ENCODE measurements at regions not wholly inside any gene's neighbourhood (a gene's known extent, or its start where the extent isn't known, plus 50 kb on each side); places are given as distances from the start of the nearest gene placed in this dataset.

DNA sequence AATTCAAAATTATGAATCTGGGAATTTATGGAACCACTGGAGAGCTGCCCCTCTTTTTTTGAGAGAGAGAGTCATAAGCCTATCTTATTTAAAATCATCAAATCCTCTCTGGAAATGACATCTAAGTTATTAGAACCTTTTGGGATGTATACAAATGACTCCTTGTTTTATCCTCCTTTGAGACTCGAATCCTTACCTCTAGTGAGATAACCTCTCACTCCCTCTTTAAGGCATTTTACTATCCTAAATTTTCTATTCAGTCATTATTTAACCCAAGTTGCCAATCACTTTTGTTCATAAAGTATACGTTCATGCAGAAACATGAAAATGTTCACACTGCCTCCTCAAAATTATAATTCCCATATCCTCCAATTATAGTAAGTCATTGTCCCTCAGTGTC is 313.6 kb upstream of the C1orf87 start:
- TF ChIP-seq, protein P1, sequence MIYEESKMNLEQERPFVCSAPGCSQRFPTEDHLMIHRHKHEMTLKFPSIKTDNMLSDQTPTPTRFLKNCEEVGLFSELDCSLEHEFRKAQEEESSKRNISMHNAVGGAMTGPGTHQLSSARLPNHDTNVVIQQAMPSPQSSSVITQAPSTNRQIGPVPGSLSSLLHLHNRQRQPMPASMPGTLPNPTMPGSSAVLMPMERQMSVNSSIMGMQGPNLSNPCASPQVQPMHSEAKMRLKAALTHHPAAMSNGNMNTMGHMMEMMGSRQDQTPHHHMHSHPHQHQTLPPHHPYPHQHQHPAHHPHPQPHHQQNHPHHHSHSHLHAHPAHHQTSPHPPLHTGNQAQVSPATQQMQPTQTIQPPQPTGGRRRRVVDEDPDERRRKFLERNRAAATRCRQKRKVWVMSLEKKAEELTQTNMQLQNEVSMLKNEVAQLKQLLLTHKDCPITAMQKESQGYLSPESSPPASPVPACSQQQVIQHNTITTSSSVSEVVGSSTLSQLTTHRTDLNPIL (CRISPR knock-in tag; IDR thresholded peaks at IDR 0.05; ENCODE audit: low read depth), result no peak
- TF ChIP-seq ZNF70 (CRISPR knock-in tag; IDR thresholded peaks at IDR 0.05), result peak; percentile 92
- no peak for ATAC-seq

GRCh38 chr1:60386249-60386648 is 312.7 kb upstream of the C1orf87 start:
- ATAC-seq, result no peak
- TF ChIP-seq ISL1 (CRISPR knock-in tag; IDR thresholded peaks at IDR 0.05) (no peak), TOX (CRISPR knock-in tag; IDR thresholded peaks at IDR 0.05; ENCODE audit: borderline replicate concordance) (no peak), CSDC2 (CRISPR knock-in tag; IDR thresholded peaks at IDR 0.05) (no peak), GLIS3 (CRISPR knock-in tag; IDR thresholded peaks at IDR 0.05) (no peak), SNAI2 (CRISPR knock-in tag; IDR thresholded peaks at IDR 0.05) (no peak), ARNTL (CRISPR knock-in tag; IDR thresholded peaks at IDR 0.05; ENCODE audit: borderline replicate concordance, low read depth) (no peak)

GRCh38 chr1:60376196-60376595 is 302.6 kb upstream of the C1orf87 start:
- ATAC-seq, result no peak
- TF ChIP-seq ZNF8 (CRISPR knock-in tag; IDR thresholded peaks at IDR 0.05) (no peak), CSDC2 (CRISPR knock-in tag; IDR thresholded peaks at IDR 0.05) (no peak), ESRRG (CRISPR knock-in tag; IDR thresholded peaks at IDR 0.05) (no peak), ZFP3 (CRISPR knock-in tag; IDR thresholded peaks at IDR 0.05) (no peak), ZFP30 (CRISPR knock-in tag; IDR thresholded peaks at IDR 0.05) (no peak), ZNF70 (CRISPR knock-in tag; IDR thresholded peaks at IDR 0.05) (no peak), BACH2 (CRISPR knock-in tag; IDR thresholded peaks at IDR 0.05; ENCODE audit: borderline replicate concordance) (no peak), SNAI2 (CRISPR knock-in tag; IDR thresholded peaks at IDR 0.05) (no peak), ISL1 (CRISPR knock-in tag; IDR thresholded peaks at IDR 0.05) (no peak), GLIS3 (CRISPR knock-in tag; IDR thresholded peaks at IDR 0.05) (no peak)
- TF ChIP-seq, protein P2, sequence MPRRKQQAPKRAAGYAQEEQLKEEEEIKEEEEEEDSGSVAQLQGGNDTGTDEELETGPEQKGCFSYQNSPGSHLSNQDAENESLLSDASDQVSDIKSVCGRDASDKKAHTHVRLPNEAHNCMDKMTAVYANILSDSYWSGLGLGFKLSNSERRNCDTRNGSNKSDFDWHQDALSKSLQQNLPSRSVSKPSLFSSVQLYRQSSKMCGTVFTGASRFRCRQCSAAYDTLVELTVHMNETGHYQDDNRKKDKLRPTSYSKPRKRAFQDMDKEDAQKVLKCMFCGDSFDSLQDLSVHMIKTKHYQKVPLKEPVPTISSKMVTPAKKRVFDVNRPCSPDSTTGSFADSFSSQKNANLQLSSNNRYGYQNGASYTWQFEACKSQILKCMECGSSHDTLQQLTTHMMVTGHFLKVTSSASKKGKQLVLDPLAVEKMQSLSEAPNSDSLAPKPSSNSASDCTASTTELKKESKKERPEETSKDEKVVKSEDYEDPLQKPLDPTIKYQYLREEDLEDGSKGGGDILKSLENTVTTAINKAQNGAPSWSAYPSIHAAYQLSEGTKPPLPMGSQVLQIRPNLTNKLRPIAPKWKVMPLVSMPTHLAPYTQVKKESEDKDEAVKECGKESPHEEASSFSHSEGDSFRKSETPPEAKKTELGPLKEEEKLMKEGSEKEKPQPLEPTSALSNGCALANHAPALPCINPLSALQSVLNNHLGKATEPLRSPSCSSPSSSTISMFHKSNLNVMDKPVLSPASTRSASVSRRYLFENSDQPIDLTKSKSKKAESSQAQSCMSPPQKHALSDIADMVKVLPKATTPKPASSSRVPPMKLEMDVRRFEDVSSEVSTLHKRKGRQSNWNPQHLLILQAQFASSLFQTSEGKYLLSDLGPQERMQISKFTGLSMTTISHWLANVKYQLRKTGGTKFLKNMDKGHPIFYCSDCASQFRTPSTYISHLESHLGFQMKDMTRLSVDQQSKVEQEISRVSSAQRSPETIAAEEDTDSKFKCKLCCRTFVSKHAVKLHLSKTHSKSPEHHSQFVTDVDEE (CRISPR knock-in tag; IDR thresholded peaks at IDR 0.05), result no peak
- TF ChIP-seq, protein P3, sequence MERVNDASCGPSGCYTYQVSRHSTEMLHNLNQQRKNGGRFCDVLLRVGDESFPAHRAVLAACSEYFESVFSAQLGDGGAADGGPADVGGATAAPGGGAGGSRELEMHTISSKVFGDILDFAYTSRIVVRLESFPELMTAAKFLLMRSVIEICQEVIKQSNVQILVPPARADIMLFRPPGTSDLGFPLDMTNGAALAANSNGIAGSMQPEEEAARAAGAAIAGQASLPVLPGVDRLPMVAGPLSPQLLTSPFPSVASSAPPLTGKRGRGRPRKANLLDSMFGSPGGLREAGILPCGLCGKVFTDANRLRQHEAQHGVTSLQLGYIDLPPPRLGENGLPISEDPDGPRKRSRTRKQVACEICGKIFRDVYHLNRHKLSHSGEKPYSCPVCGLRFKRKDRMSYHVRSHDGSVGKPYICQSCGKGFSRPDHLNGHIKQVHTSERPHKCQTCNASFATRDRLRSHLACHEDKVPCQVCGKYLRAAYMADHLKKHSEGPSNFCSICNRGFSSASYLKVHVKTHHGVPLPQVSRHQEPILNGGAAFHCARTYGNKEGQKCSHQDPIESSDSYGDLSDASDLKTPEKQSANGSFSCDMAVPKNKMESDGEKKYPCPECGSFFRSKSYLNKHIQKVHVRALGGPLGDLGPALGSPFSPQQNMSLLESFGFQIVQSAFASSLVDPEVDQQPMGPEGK (CRISPR knock-in tag; IDR thresholded peaks at IDR 0.05; ENCODE audit: borderline replicate concordance), result no peak

DNA sequence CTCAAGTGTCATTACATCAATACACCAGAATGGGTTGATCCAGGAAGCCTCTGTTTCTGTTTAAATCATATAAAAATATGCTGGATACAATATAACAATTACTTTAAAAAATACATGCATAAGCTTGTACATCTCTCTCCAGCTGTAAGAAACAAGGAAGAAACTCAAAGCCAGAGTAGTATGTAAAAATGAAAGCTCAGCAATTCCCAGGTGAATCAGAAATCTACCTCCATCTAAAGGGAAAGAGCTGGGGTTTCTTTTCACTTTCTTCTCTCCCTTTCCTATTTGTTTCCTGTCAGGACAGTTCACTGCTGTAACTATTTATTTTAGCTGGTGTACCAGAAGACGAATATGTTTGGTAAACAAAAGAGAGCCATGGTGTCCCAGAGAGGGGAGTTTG is 301.0 kb upstream of the C1orf87 start:
- TF ChIP-seq ZNF70 (CRISPR knock-in tag; IDR thresholded peaks at IDR 0.05) (no peak), ZNF565 (CRISPR knock-in tag; conservative IDR thresholded peaks at IDR 0.05; ENCODE audit: low read depth) (no peak)
- TF ChIP-seq, protein P1 (CRISPR knock-in tag; IDR thresholded peaks at IDR 0.05; ENCODE audit: low read depth), result no peak
- TF ChIP-seq, protein P4, sequence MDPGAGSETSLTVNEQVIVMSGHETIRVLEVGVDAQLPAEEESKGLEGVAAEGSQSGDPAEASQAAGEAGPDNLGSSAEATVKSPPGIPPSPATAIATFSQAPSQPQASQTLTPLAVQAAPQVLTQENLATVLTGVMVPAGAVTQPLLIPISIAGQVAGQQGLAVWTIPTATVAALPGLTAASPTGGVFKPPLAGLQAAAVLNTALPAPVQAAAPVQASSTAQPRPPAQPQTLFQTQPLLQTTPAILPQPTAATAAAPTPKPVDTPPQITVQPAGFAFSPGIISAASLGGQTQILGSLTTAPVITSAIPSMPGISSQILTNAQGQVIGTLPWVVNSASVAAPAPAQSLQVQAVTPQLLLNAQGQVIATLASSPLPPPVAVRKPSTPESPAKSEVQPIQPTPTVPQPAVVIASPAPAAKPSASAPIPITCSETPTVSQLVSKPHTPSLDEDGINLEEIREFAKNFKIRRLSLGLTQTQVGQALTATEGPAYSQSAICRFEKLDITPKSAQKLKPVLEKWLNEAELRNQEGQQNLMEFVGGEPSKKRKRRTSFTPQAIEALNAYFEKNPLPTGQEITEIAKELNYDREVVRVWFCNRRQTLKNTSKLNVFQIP (CRISPR knock-in tag; IDR thresholded peaks at IDR 0.05; ENCODE audit: borderline replicate concordance, low read depth), result no peak
- no peak for ATAC-seq

GRCh38 chr1:60367532-60367931 is 294.0 kb upstream of the C1orf87 start:
- no peak for ATAC-seq
- TF ChIP-seq ZFP30 (CRISPR knock-in tag; IDR thresholded peaks at IDR 0.05) (no peak), ARNTL (CRISPR knock-in tag; IDR thresholded peaks at IDR 0.05; ENCODE audit: borderline replicate concordance, low read depth) (no peak), TCF4 (CRISPR knock-in tag; IDR thresholded peaks at IDR 0.05; ENCODE audit: borderline replicate concordance) (no peak), ISL1 (CRISPR knock-in tag; IDR thresholded peaks at IDR 0.05) (no peak), CSDC2 (CRISPR knock-in tag; IDR thresholded peaks at IDR 0.05) (no peak), ZNF565 (CRISPR knock-in tag; conservative IDR thresholded peaks at IDR 0.05; ENCODE audit: low read depth) (no peak), ZC3H10 (CRISPR knock-in tag; IDR thresholded peaks at IDR 0.05) (no peak), BACH2 (CRISPR knock-in tag; IDR thresholded peaks at IDR 0.05; ENCODE audit: borderline replicate concordance) (no peak), ESRRG (CRISPR knock-in tag; IDR thresholded peaks at IDR 0.05) (no peak)
- TF ChIP-seq, protein P2 (CRISPR knock-in tag; IDR thresholded peaks at IDR 0.05), result no peak
- TF ChIP-seq, protein P4 (CRISPR knock-in tag; IDR thresholded peaks at IDR 0.05; ENCODE audit: borderline replicate concordance, low read depth), result no peak
